Hepatocyte (in vitro differentiated cells): ENCODE measurements at regions not wholly inside any gene's neighbourhood (a gene's known extent, or its start where the extent isn't known, plus 50 kb on each side); places are given as distances from the start of the nearest gene placed in this dataset.

Source experiments
- EZH2 ChIP-seq: fragments of 200-600 bp; sonication (generic); IDR thresholded peaks from 2 replicates; pipeline ENCODE4 v1.6.1; 2016; ENCODE audit warnings: antibody characterized with exemption, mild to moderate bottlenecking, borderline replicate concordance
- EZH2phosphoT487 ChIP-seq: fragments of 200-600 bp; sonication (generic); IDR thresholded peaks from one replicate; pipeline ENCODE4 v1.6.1; 2018; ENCODE audit warnings: antibody characterized with exemption, mild to moderate bottlenecking, low read depth, moderate library complexity; ENCODE audit not compliant: unreplicated experiment, severe bottlenecking
- TF ChIP-seq, protein P1 (sequence below): fragments of 200-600 bp; sonication (generic); IDR thresholded peaks from 2 replicates; pipeline ENCODE4 v1.5.1; 2016; ENCODE audit warnings: antibody characterized with exemption, mild to moderate bottlenecking; ENCODE audit not compliant: poor library complexity

DNA sequence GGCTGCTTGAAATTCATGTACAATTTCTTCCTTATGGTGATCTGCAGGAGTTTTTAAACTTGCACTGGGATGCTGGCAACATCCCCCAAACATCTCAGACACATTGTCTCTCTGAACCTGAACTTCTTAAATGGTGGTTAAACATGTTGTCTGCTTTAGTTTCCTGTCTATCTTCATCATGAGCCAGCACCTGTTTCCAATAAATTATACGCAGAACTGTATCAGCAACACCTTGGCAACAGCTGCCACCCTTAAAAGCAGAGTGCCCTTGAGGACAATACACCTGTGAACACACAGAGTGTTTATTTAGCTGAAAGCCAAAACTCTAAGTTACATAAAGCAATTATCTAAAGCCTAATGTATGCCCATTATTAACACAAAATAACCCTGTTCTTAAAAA is 242.9 kb downstream of the WNT5A start:
- TF ChIP-seq EZH2 (no peak), EZH2phosphoT487 (no peak)
- TF ChIP-seq, protein P1, sequence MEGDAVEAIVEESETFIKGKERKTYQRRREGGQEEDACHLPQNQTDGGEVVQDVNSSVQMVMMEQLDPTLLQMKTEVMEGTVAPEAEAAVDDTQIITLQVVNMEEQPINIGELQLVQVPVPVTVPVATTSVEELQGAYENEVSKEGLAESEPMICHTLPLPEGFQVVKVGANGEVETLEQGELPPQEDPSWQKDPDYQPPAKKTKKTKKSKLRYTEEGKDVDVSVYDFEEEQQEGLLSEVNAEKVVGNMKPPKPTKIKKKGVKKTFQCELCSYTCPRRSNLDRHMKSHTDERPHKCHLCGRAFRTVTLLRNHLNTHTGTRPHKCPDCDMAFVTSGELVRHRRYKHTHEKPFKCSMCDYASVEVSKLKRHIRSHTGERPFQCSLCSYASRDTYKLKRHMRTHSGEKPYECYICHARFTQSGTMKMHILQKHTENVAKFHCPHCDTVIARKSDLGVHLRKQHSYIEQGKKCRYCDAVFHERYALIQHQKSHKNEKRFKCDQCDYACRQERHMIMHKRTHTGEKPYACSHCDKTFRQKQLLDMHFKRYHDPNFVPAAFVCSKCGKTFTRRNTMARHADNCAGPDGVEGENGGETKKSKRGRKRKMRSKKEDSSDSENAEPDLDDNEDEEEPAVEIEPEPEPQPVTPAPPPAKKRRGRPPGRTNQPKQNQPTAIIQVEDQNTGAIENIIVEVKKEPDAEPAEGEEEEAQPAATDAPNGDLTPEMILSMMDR: no peak
